Panc1 (cell line): ENCODE measurements at regions not wholly inside any gene's neighbourhood (a gene's known extent, or its start where the extent isn't known, plus 50 kb on each side); places are given as distances from the start of the nearest gene placed in this dataset.

Experiments
- ATAC-seq: fragments of 200-7000 bp; cut with Tn5 transposase; 2 replicates; pipeline ENCODE4 v1.9.1; 2020; ENCODE audit warnings: mild to moderate bottlenecking, moderate library complexity
- BruUV-seq: library from RNA; stranded (reverse); fragments of 400-500 nt; replicated peaks from 2 replicates; lab custom pipeline; 2021; lab: Mats Ljungman, UMichigan
- CTCF ChIA-PET: fragments of 300-600 bp; sonication (Branson Sonifier 250); formaldehyde crosslinking; loops from one replicate; lab custom pipeline; 2022; ENCODE audit warnings: antibody characterized with exemption; lab: Charles Lee
- POLR2A ChIA-PET: fragments of 300-600 bp; sonication (Branson Sonifier 250); formaldehyde crosslinking; loops from one replicate; lab custom pipeline; 2022; ENCODE audit warnings: antibody characterized with exemption; lab: Charles Lee
- DNase-seq: peaks from one replicate; pipeline ENCODE4 v3.0.0-alpha.2; 2010; ENCODE audit warnings: low read depth, low spot score
- H3K27ac ChIP-seq: 2 replicates; pipeline ENCODE4 v1.5.1; 2011; ENCODE audit warnings: mild to moderate bottlenecking, low read length, inconsistent platforms
- H3K27me3 ChIP-seq: fragments of 200-500 bp; sonication (Bioruptor generic); 2 replicates; pipeline ENCODE4 v1.6.0; 2014; ENCODE audit warnings: low read length, inconsistent platforms; ENCODE audit not compliant: control insufficient read depth, insufficient read depth
- H3K36me3 ChIP-seq: fragments of 200-500 bp; sonication (Bioruptor generic); 2 replicates; pipeline ENCODE4 v1.5.1; 2014; ENCODE audit warnings: inconsistent platforms, mild to moderate bottlenecking, low read length, moderate library complexity; ENCODE audit not compliant: control insufficient read depth, insufficient read depth
- H3K4me1 ChIP-seq: 2 replicates; pipeline ENCODE4 v1.5.1; 2011; ENCODE audit warnings: inconsistent platforms, mild to moderate bottlenecking, low read length, moderate library complexity; ENCODE audit not compliant: control insufficient read depth, insufficient read depth
- H3K4me3 ChIP-seq, 2 experiments: 2 replicates each; pipeline ENCODE4 v1.5.1; 2011 to 2012; ENCODE audit warnings: low read depth in 2 of 2, low read length in 2 of 2, mild to moderate bottlenecking in 2 of 2, inconsistent platforms in 1 of 2, moderate library complexity in 1 of 2
- H3K9me3 ChIP-seq: fragments of 200-500 bp; sonication (Bioruptor generic); 2 replicates; pipeline ENCODE4 v1.5.1; 2014; ENCODE audit warnings: low read depth, mild to moderate bottlenecking, inconsistent platforms, low read length, moderate library complexity; ENCODE audit not compliant: control insufficient read depth, insufficient read depth
- POLR2AphosphoS5 ChIP-seq: IDR thresholded peaks from 2 replicates; pipeline ENCODE4 v1.6.1; 2012; ENCODE audit warnings: mild to moderate bottlenecking, low read depth, low read length, moderate library complexity
- SIN3A ChIP-seq: IDR thresholded peaks from 2 replicates; pipeline ENCODE4 v1.6.1; 2012; ENCODE audit warnings: low read depth, mild to moderate bottlenecking, low read length, moderate library complexity, borderline replicate concordance; ENCODE audit not compliant: insufficient read depth
- TCF7L2 ChIP-seq: IDR thresholded peaks from 2 replicates; pipeline ENCODE4 v1.6.1; 2011; ENCODE audit warnings: mild to moderate bottlenecking, low read depth, low read length, inconsistent platforms
- in situ Hi-C: cut with HindIII; loops from 2 replicates; pipeline ENCODE4 v1.10.0; 2016; ENCODE audit warnings: low sequenced_read_pairs, low pct_unique_long_range_greater_than_20kb
- intact Hi-C: fragments of 100-400 bp; cut with micrococcal nuclease; formaldehyde crosslinking; loops from one replicate; pipeline ENCODE4 v1.10.0; 2022; ENCODE audit not compliant: unreplicated experiment
- TF ChIP-seq, protein P1 (sequence below), 2 experiments: IDR thresholded peaks; 2 replicates each; pipeline ENCODE4 v1.6.1; 2011 to 2012; ENCODE audit warnings: low read depth in 2 of 2, control low read depth in 1 of 2, low read length in 1 of 2, mild to moderate bottlenecking in 1 of 2, moderate library complexity in 1 of 2; ENCODE audit not compliant: insufficient read depth in 1 of 2
- TF ChIP-seq, protein P2 (sequence below): fragments of 450-650 bp; IDR thresholded peaks from 2 replicates; pipeline ENCODE4 v1.5.1; 2017; ENCODE audit warnings: mild to moderate bottlenecking

GRCh38 chr6:117128052-117128451, 137.3 kb upstream of the VGLL2 start:
- BruUV-seq = no TSS peak
- no peak for DNase-seq
- no peaks in the 10 kb centered on the region for H3K27me3 ChIP-seq
- ChIA-PET POLR2A (no interaction called here), CTCF (no interaction called here)
- no peaks in the 10 kb centered on the region for H3K4me1 ChIP-seq
- no peak for TF ChIP-seq SIN3A
- TF ChIP-seq POLR2AphosphoS5 = no peak
- TF ChIP-seq, protein P1, sequence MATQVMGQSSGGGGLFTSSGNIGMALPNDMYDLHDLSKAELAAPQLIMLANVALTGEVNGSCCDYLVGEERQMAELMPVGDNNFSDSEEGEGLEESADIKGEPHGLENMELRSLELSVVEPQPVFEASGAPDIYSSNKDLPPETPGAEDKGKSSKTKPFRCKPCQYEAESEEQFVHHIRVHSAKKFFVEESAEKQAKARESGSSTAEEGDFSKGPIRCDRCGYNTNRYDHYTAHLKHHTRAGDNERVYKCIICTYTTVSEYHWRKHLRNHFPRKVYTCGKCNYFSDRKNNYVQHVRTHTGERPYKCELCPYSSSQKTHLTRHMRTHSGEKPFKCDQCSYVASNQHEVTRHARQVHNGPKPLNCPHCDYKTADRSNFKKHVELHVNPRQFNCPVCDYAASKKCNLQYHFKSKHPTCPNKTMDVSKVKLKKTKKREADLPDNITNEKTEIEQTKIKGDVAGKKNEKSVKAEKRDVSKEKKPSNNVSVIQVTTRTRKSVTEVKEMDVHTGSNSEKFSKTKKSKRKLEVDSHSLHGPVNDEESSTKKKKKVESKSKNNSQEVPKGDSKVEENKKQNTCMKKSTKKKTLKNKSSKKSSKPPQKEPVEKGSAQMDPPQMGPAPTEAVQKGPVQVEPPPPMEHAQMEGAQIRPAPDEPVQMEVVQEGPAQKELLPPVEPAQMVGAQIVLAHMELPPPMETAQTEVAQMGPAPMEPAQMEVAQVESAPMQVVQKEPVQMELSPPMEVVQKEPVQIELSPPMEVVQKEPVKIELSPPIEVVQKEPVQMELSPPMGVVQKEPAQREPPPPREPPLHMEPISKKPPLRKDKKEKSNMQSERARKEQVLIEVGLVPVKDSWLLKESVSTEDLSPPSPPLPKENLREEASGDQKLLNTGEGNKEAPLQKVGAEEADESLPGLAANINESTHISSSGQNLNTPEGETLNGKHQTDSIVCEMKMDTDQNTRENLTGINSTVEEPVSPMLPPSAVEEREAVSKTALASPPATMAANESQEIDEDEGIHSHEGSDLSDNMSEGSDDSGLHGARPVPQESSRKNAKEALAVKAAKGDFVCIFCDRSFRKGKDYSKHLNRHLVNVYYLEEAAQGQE (IDR thresholded peaks at IDR 0.05; ENCODE audit: insufficient read depth in 1 of 2, low read depth in 2 of 2, low read length in 1 of 2) = no peak
- TF ChIP-seq, protein P2, sequence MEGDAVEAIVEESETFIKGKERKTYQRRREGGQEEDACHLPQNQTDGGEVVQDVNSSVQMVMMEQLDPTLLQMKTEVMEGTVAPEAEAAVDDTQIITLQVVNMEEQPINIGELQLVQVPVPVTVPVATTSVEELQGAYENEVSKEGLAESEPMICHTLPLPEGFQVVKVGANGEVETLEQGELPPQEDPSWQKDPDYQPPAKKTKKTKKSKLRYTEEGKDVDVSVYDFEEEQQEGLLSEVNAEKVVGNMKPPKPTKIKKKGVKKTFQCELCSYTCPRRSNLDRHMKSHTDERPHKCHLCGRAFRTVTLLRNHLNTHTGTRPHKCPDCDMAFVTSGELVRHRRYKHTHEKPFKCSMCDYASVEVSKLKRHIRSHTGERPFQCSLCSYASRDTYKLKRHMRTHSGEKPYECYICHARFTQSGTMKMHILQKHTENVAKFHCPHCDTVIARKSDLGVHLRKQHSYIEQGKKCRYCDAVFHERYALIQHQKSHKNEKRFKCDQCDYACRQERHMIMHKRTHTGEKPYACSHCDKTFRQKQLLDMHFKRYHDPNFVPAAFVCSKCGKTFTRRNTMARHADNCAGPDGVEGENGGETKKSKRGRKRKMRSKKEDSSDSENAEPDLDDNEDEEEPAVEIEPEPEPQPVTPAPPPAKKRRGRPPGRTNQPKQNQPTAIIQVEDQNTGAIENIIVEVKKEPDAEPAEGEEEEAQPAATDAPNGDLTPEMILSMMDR = no peak
- TF ChIP-seq TCF7L2 = no peak
- H3K9me3 ChIP-seq = 0 out of 2 replicates have a peak, but pooled peaks cover 3% of the 10 kb centered on the region
- ATAC-seq = no peak
- in situ Hi-C loops = no loop called here
- no peak overlapping the region for H3K4me3 ChIP-seq
- H3K36me3 ChIP-seq = no peaks in the 10 kb centered on the region
- no peak overlapping the region for H3K27ac ChIP-seq
- intact Hi-C loops = no loop called here

GRCh38 chr6:117130125-117130524, 135.2 kb upstream of the VGLL2 start:
- in situ Hi-C loops (no loop called here), intact Hi-C loops (no loop called here)
- no peak overlapping the region for H3K4me3 ChIP-seq
- ChIA-PET POLR2A (no interaction called here), CTCF (no interaction called here)
- H3K27ac ChIP-seq = no peak overlapping the region
- H3K27me3 ChIP-seq = no peaks in the 10 kb centered on the region
- no TSS peak for BruUV-seq
- ATAC-seq (no peak), DNase-seq (no peak)
- H3K4me1 ChIP-seq = no peaks in the 10 kb centered on the region
- TF ChIP-seq, protein P2 = no peak
- TF ChIP-seq POLR2AphosphoS5 = no peak
- no peak for TF ChIP-seq TCF7L2
- TF ChIP-seq, protein P1 (IDR thresholded peaks at IDR 0.05; ENCODE audit: insufficient read depth in 1 of 2, low read depth in 2 of 2, low read length in 1 of 2) = no peak
- no peak for TF ChIP-seq SIN3A
- 0 out of 2 replicates have a peak, but pooled peaks cover 3% of the 10 kb centered on the region for H3K9me3 ChIP-seq
- H3K36me3 ChIP-seq = no peaks in the 10 kb centered on the region
